K562 (cell line): ENCODE measurements at regions not wholly inside any gene's neighbourhood (a gene's known extent, or its start where the extent isn't known, plus 50 kb on each side); places are given as distances from the start of the nearest gene placed in this dataset.
"Not testable (repeated sequence)": the region's sequence is repeated elsewhere in the genome, so short reads cannot be mapped to it uniquely, and the experiment has no call there.

ENCODE experiments used
- ATAC-seq: fragments of 200-7000 bp; cut with Tn5 transposase; 3 replicates; pipeline ENCODE4 v1.9.1; 2020; ENCODE audit warnings: moderate library complexity
- BruUV-seq: library from RNA; stranded (reverse); fragments of 400-500 nt; replicated peaks from 2 replicates; lab custom pipeline; 2021; lab: Mats Ljungman, UMichigan
- CTCF ChIA-PET: fragments of 300-600 bp; formaldehyde crosslinking; extraction: SDS; loops from one replicate; lab custom pipeline; 2021; ENCODE audit warnings: low intra/inter-chr PET ratio; lab: Yijun Ruan, JAX
- POLR2A ChIA-PET: fragments of 300-600, 350-650 bp; sonication (Branson Sonifier 250); formaldehyde crosslinking; extraction: SDS; loops from one replicate; lab custom pipeline; 2021; ENCODE audit warnings: antibody characterized with exemption, inconsistent platforms; lab: Yijun Ruan, JAX
- DNase-seq, 4 experiments: peaks; one replicate each; pipeline versions ENCODE4 v3.0.0 to v3.0.0-alpha.2; 2011 to 2018; ENCODE audit warnings: low spot score in 3 of 4, mixed read lengths in 3 of 4; ENCODE audit errors: extremely low read depth in 1 of 4
- FAIRE-seq: peaks from 2 replicates; lab custom pipeline; 2011; peaks lifted over from hg19 to GRCh38; lab: Jason Lieb, UNC
- H2AFZ ChIP-seq: 2 replicates; pipeline ENCODE4 v1.6.0; 2011; ENCODE audit warnings: low read depth, low read length, control low read depth, inconsistent platforms
- H3K27ac ChIP-seq: fragments of 200-600 bp; 3 replicates; pipeline ENCODE4 v1.8.0; 2011; ENCODE audit warnings: low read depth, mild to moderate bottlenecking, control low read depth, inconsistent platforms, low read length, moderate library complexity, mixed read lengths; ENCODE audit errors: extremely low read depth
- H3K27me3 ChIP-seq, 2 experiments: fragments of 300-600 bp in 1 of 2; 2 replicates in 1 of 2; 3 replicates in 1 of 2; pipeline versions ENCODE4 v1.6.0 to v1.8.0; 2011; ENCODE audit warnings: inconsistent platforms in 2 of 2, low read length in 2 of 2, mild to moderate bottlenecking in 1 of 2, mixed read lengths in 1 of 2, moderate library complexity in 1 of 2; ENCODE audit not compliant: control insufficient read depth in 2 of 2, insufficient read depth in 2 of 2
- H3K36me3 ChIP-seq: fragments of 300-600 bp; 3 replicates; pipeline ENCODE4 v1.8.0; 2011; ENCODE audit warnings: mild to moderate bottlenecking, low read length, inconsistent platforms; ENCODE audit not compliant: control insufficient read depth, insufficient read depth
- H3K4me1 ChIP-seq, 2 experiments: fragments of 200-600 bp in 1 of 2; replicated peaks in 1 of 2; 2 replicates in 1 of 2; 3 replicates in 1 of 2; pipeline versions ENCODE4 v1.5.1 to v1.8.0; 2011; ENCODE audit warnings: inconsistent platforms in 2 of 2, low read length in 2 of 2, mild to moderate bottlenecking in 1 of 2, mixed read lengths in 1 of 2, moderate library complexity in 1 of 2; ENCODE audit not compliant: control insufficient read depth in 2 of 2, insufficient read depth in 2 of 2
- H3K4me2 ChIP-seq: 2 replicates; pipeline ENCODE4 v1.6.1; 2011; ENCODE audit warnings: low read length, control low read depth, inconsistent platforms, mixed read lengths; ENCODE audit not compliant: insufficient read depth
- H3K4me3 ChIP-seq: fragments of 200-600 bp; sonication (generic), shearing (Covaris generic); 2 replicates; pipeline ENCODE4 v1.5.1; 2016; ENCODE audit warnings: control low read depth, inconsistent platforms
- H3K79me2 ChIP-seq: fragments of 200-600 bp; 3 replicates; pipeline ENCODE4 v1.8.0; 2011; ENCODE audit warnings: low read length, inconsistent platforms; ENCODE audit not compliant: control insufficient read depth, insufficient read depth
- H3K9ac ChIP-seq, 2 experiments: 2 replicates each; pipeline versions ENCODE4 v1.6.0 to v1.6.1; 2011; ENCODE audit warnings: low read depth in 2 of 2, low read length in 2 of 2, control low read depth in 1 of 2, inconsistent platforms in 1 of 2, mild to moderate bottlenecking in 1 of 2, mixed read lengths in 1 of 2; ENCODE audit not compliant: insufficient read depth in 1 of 2
- H3K9me1 ChIP-seq: one replicate; pipeline ENCODE4 v1.6.0; 2011; ENCODE audit warnings: inconsistent platforms, mild to moderate bottlenecking, low read length, moderate library complexity; ENCODE audit not compliant: control insufficient read depth, insufficient read depth
- H3K9me3 ChIP-seq: replicated peaks from 2 replicates; pipeline ENCODE4 v1.5.1; 2011; ENCODE audit warnings: low read depth, low read length, inconsistent platforms; ENCODE audit not compliant: control insufficient read depth, insufficient read depth
- H4K20me1 ChIP-seq: replicated peaks from 2 replicates; pipeline ENCODE4 v1.6.1; 2011; ENCODE audit warnings: low read length, inconsistent platforms, mixed read lengths; ENCODE audit not compliant: control insufficient read depth, insufficient read depth
- GATAD2B ChIP-seq: fragments of 450-650 bp; IDR thresholded peaks from 2 replicates; pipeline ENCODE4 v1.6.1; 2017; ENCODE audit warnings: mild to moderate bottlenecking, borderline replicate concordance
- NRF1 ChIP-seq, 2 experiments: fragments of 450-650 bp; IDR thresholded peaks in 1 of 2; conservative IDR thresholded peaks in 1 of 2; 2 replicates each; pipeline ENCODE4 v1.6.1; 2014; ENCODE audit warnings: mild to moderate bottlenecking in 2 of 2
- TEAD4 ChIP-seq, 2 experiments: sonication (generic) in 1 of 2; formaldehyde crosslinking in 1 of 2; IDR thresholded peaks; 2 replicates each; pipeline versions ENCODE4 v1.6.1 to v1.8.0; 2012 to 2022; ENCODE audit warnings: borderline replicate concordance in 1 of 2, inconsistent platforms in 1 of 2, low read length in 1 of 2, mild to moderate bottlenecking in 1 of 2, missing genetic modification reagents in 1 of 2
- ZNF217 ChIP-seq: sonication (generic); formaldehyde crosslinking; IDR thresholded peaks from 2 replicates; pipeline ENCODE4 v1.8.0; 2022; ENCODE audit warnings: mild to moderate bottlenecking, missing genetic modification reagents
- WGBS: fragments of 100-300 bp; shearing (Covaris generic); methylation state at CpG from one replicate; pipeline ENCODE4 v1.1.6; 2016; ENCODE audit warnings: low coverage, mixed read lengths; ENCODE audit not compliant: insufficient coverage; ENCODE audit errors: missing lambda C conversion rate; 5-methylcytosine and 5-hydroxymethylcytosine counted together
- in situ Hi-C: fragments of 300-500 bp; cut with MboI; formaldehyde crosslinking; loops from 4 replicates; pipeline ENCODE4 v1.15.0; 2018; ENCODE audit warnings: inconsistent platforms, mixed read lengths
- intact Hi-C: fragments of 100-400 bp; cut with micrococcal nuclease; formaldehyde crosslinking; loops from 2 replicates; pipeline ENCODE4 v1.14.2; 2022

GRCh38 chr5:28296254-28297013 lies 1258.0 kb upstream of the CDH9 start:
- no peak for FAIRE-seq
- no peak for ATAC-seq

GRCh38 chr5:28287021-28287420 lies 1248.6 kb upstream of the CDH9 start:
- BruUV-seq, H2AFZ ChIP-seq: not testable (repeated sequence)

More at GRCh38 chr5:28296254-28297013, 1258.0 kb upstream of the CDH9 start:
- no TSS peak for BruUV-seq
- Histone ChIP-seq H3K9me3 (0 out of 2 replicates have a peak, but pooled peaks cover 2% of the 10 kb centered on the region), H3K27me3 (no peaks in the 10 kb centered on the region), H4K20me1 (no peaks in the 10 kb centered on the region), H3K9me1 (no peaks in the 10 kb centered on the region), H3K79me2 (no peaks in the 10 kb centered on the region), H3K4me3 (no peak overlapping the region), H3K4me1 (no peaks in the 10 kb centered on the region), H2AFZ (no peak overlapping the region), H3K27ac (no peak overlapping the region), H3K9ac (no peak overlapping the region), H3K36me3 (no peaks in the 10 kb centered on the region), H3K4me2 (no peak overlapping the region)
- DNase-seq: no peak
- in situ Hi-C loops (no loop called here), intact Hi-C loops (no loop called here)
- no peak for TF ChIP-seq GATAD2B
- no peak for TF ChIP-seq NRF1 (conservative IDR thresholded peaks at IDR 0.05 in 1 of 2, IDR thresholded peaks at IDR 0.05 in 1 of 2)
- no peak for TF ChIP-seq ZNF217 (CRISPR knock-in tag)
- TF ChIP-seq TEAD4 (IDR thresholded peaks at IDR 0.05; ENCODE audit: low read length): no peak
- no peak for TF ChIP-seq TEAD4 (CRISPR knock-in tag; IDR thresholded peaks at IDR 0.05; ENCODE audit: borderline replicate concordance)
- ChIA-PET CTCF (no interaction called here), POLR2A (no interaction called here)
- 5% methylated on average over 5 of the region's 5 CpGs for WGBS

More at GRCh38 chr5:28287021-28287420, 1248.6 kb upstream of the CDH9 start:
- H3K9me1 ChIP-seq, ATAC-seq, POLR2A ChIA-PET, H3K27me3 ChIP-seq, FAIRE-seq, in situ Hi-C loops, DNase-seq, H3K4me3 ChIP-seq, H3K27ac ChIP-seq, H3K9ac ChIP-seq, H3K4me1 ChIP-seq, H3K9me3 ChIP-seq, intact Hi-C loops, H3K4me2 ChIP-seq, H4K20me1 ChIP-seq, H3K79me2 ChIP-seq, H3K36me3 ChIP-seq, CTCF ChIA-PET: not testable (repeated sequence)
- 1% methylated on average over 10 of the region's 10 CpGs for whole genome bisulfite sequencing
